Endothelial cell of umbilical vein (primary cell): ENCODE measurements at regions not wholly inside any gene's neighbourhood (a gene's known extent, or its start where the extent isn't known, plus 50 kb on each side); places are given as distances from the start of the nearest gene placed in this dataset.

Source experiments
- BruUV-seq: library from RNA; stranded (reverse); fragments of 400-500 nt; replicated peaks from 2 replicates; lab custom pipeline; 2021; lab: Mats Ljungman, UMichigan
- CTCF ChIA-PET: fragments of 300-600, 350-600 bp; sonication (Branson Sonifier 250); formaldehyde crosslinking; loops from one replicate; lab custom pipeline; 2021; ENCODE audit warnings: antibody characterized with exemption, inconsistent platforms; lab: Charles Lee
- POLR2A ChIA-PET: fragments of 300-600, 350-600 bp; sonication (Branson Sonifier 250); formaldehyde crosslinking; loops from one replicate; lab custom pipeline; 2021; ENCODE audit warnings: antibody characterized with exemption, inconsistent platforms; lab: Charles Lee
- DNase-seq: peaks from one replicate; pipeline ENCODE4 v3.0.0-alpha.2; 2011; ENCODE audit warnings: low read depth, low spot score
- FAIRE-seq: peaks from 2 replicates; lab custom pipeline; 2011; peaks lifted over from hg19 to GRCh38; lab: Jason Lieb, UNC
- H2AFZ ChIP-seq: 2 replicates; pipeline ENCODE4 v1.6.0; 2012; ENCODE audit warnings: low read depth, low read length, control low read depth, inconsistent platforms
- H3K27ac ChIP-seq: 2 replicates; pipeline ENCODE4 v1.5.1; 2011; ENCODE audit warnings: low read depth, mild to moderate bottlenecking, control low read depth, low read length, moderate library complexity; ENCODE audit not compliant: insufficient read depth
- H3K27me3 ChIP-seq, 2 experiments: 2 replicates each; pipeline versions ENCODE4 v1.6.0 to v1.6.1; 2011; ENCODE audit warnings: low read length in 2 of 2, mixed read lengths in 1 of 2; ENCODE audit not compliant: control insufficient read depth in 2 of 2, insufficient read depth in 2 of 2
- H3K36me3 ChIP-seq, 2 experiments: 2 replicates in 1 of 2; 3 replicates in 1 of 2; pipeline ENCODE4 v1.5.1; 2011; ENCODE audit warnings: low read length in 2 of 2, mild to moderate bottlenecking in 1 of 2, moderate library complexity in 1 of 2; ENCODE audit not compliant: control insufficient read depth in 2 of 2, insufficient read depth in 2 of 2; ENCODE audit errors: extremely low read depth in 1 of 2
- H3K4me1 ChIP-seq: 3 replicates; pipeline ENCODE4 v1.5.1; 2011; ENCODE audit warnings: mild to moderate bottlenecking, low read length; ENCODE audit not compliant: control insufficient read depth, insufficient read depth; ENCODE audit errors: extremely low read depth
- H3K4me2 ChIP-seq: 2 replicates; pipeline ENCODE4 v1.6.1; 2011; ENCODE audit warnings: low read length, control low read depth, mixed read lengths; ENCODE audit not compliant: insufficient read depth
- H3K4me3 ChIP-seq, 3 experiments: fragments of 200-600 bp in 1 of 3; sonication (generic), shearing (Covaris generic) in 1 of 3; replicated peaks in 1 of 3; 2 replicates each; pipeline ENCODE4 v1.5.1; 2011 to 2016; ENCODE audit warnings: control low read depth in 3 of 3, low read length in 3 of 3, mild to moderate bottlenecking in 2 of 3, inconsistent platforms in 1 of 3, low read depth in 1 of 3, moderate library complexity in 1 of 3; ENCODE audit not compliant: insufficient read depth in 1 of 3
- H3K79me2 ChIP-seq: 2 replicates; pipeline ENCODE4 v1.6.0; 2012; ENCODE audit warnings: low read length, inconsistent platforms; ENCODE audit not compliant: control insufficient read depth, insufficient read depth
- H3K9ac ChIP-seq: replicated peaks from 2 replicates; pipeline ENCODE3; 2011; ENCODE audit warnings: low read length, control low read depth; ENCODE audit not compliant: insufficient read depth; ENCODE audit errors: extremely low read depth
- H3K9me1 ChIP-seq: replicated peaks from 3 replicates; pipeline ENCODE4 v1.6.0; 2011; ENCODE audit warnings: mild to moderate bottlenecking, low read length; ENCODE audit not compliant: control insufficient read depth, insufficient read depth; ENCODE audit errors: extremely low read depth
- H3K9me3 ChIP-seq: replicated peaks from 2 replicates; pipeline ENCODE4 v1.5.1; 2012; ENCODE audit warnings: low read length, inconsistent platforms; ENCODE audit not compliant: control insufficient read depth, insufficient read depth
- H4K20me1 ChIP-seq: replicated peaks from 2 replicates; pipeline ENCODE3; 2011; ENCODE audit warnings: mild to moderate bottlenecking, low read length; ENCODE audit not compliant: control insufficient read depth, insufficient read depth; ENCODE audit errors: extremely low read depth
- EZH2 ChIP-seq: IDR thresholded peaks from 2 replicates; pipeline ENCODE4 v1.6.1; 2012; ENCODE audit warnings: borderline replicate concordance, low read depth, mild to moderate bottlenecking, moderate library complexity, low read length, inconsistent platforms; ENCODE audit not compliant: severe bottlenecking
- FOS ChIP-seq: IDR thresholded peaks from 2 replicates; pipeline ENCODE4 v1.6.1; 2011; ENCODE audit warnings: mild to moderate bottlenecking, low read length, moderate library complexity, borderline replicate concordance; ENCODE audit not compliant: insufficient read depth
- GATA2 ChIP-seq: IDR thresholded peaks from 2 replicates; pipeline ENCODE4 v1.7.0; 2011; ENCODE audit warnings: low read depth, mild to moderate bottlenecking, moderate library complexity, mixed read lengths, low read length; ENCODE audit not compliant: insufficient read length, insufficient read depth
- JUN ChIP-seq: IDR thresholded peaks from 2 replicates; pipeline ENCODE4 v1.6.1; 2011; ENCODE audit warnings: borderline replicate concordance, low read depth; ENCODE audit not compliant: insufficient read length, insufficient read depth
- MAX ChIP-seq: IDR thresholded peaks from 2 replicates; pipeline ENCODE4 v1.6.1; 2011; ENCODE audit not compliant: insufficient read depth, insufficient read length
- MYC ChIP-seq: IDR thresholded peaks from one replicate; pipeline ENCODE4 v1.6.1; 2011; ENCODE audit warnings: mild to moderate bottlenecking, low read depth, low read length
- POLR2A ChIP-seq: IDR thresholded peaks from 2 replicates; pipeline ENCODE4 v1.6.1; 2012; ENCODE audit warnings: low read depth, mild to moderate bottlenecking, control low read depth, low read length
- POLR2AphosphoS5 ChIP-seq: IDR thresholded peaks from 2 replicates; pipeline ENCODE4 v1.6.1; 2012; ENCODE audit warnings: low read depth, mild to moderate bottlenecking, control low read depth, low read length, moderate library complexity; ENCODE audit not compliant: insufficient read depth
- dilution Hi-C: fragments of 300-500 bp; cut with MboI; formaldehyde crosslinking; loops from one replicate; pipeline ENCODE4 v1.15.0; 2019; ENCODE audit warnings: low sequenced_read_pairs; ENCODE audit not compliant: extremely low pct_ligation_motif_present
- intact Hi-C: fragments of 100-400 bp; cut with micrococcal nuclease; formaldehyde crosslinking; loops from one replicate; pipeline ENCODE4 v1.10.0; 2022
- TF ChIP-seq, protein P1 (sequence below), 2 donors: IDR thresholded peaks; 1 replicate in 1 of 2; 2 replicates in 1 of 2; pipeline ENCODE4 v1.5.1; 2011; ENCODE audit warnings: low read length in 2 of 2, mild to moderate bottlenecking in 2 of 2, moderate library complexity in 2 of 2, control low read depth in 1 of 2, inconsistent platforms in 1 of 2, low read depth in 1 of 2; ENCODE audit not compliant: insufficient read depth in 1 of 2; ENCODE audit errors: extremely low read depth in 1 of 2

GRCh38 chr2:60067006-60067405 is 486.4 kb downstream of the BCL11A start:
- TF ChIP-seq, protein P1, sequence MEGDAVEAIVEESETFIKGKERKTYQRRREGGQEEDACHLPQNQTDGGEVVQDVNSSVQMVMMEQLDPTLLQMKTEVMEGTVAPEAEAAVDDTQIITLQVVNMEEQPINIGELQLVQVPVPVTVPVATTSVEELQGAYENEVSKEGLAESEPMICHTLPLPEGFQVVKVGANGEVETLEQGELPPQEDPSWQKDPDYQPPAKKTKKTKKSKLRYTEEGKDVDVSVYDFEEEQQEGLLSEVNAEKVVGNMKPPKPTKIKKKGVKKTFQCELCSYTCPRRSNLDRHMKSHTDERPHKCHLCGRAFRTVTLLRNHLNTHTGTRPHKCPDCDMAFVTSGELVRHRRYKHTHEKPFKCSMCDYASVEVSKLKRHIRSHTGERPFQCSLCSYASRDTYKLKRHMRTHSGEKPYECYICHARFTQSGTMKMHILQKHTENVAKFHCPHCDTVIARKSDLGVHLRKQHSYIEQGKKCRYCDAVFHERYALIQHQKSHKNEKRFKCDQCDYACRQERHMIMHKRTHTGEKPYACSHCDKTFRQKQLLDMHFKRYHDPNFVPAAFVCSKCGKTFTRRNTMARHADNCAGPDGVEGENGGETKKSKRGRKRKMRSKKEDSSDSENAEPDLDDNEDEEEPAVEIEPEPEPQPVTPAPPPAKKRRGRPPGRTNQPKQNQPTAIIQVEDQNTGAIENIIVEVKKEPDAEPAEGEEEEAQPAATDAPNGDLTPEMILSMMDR (IDR thresholded peaks at IDR 0.05; ENCODE audit: extremely low read depth in 1 of 2, insufficient read depth in 1 of 2, low read depth in 1 of 2, low read length in 2 of 2) = no peak
- TF ChIP-seq POLR2AphosphoS5 = no peak
- no peak for TF ChIP-seq MAX
- no peak for TF ChIP-seq POLR2A
- no peak for TF ChIP-seq MYC
- TF ChIP-seq GATA2 = no peak
- TF ChIP-seq JUN = no peak
- no peak for TF ChIP-seq EZH2
- TF ChIP-seq FOS = no peak
- Histone ChIP-seq H3K79me2 (no peaks in the 10 kb centered on the region), H4K20me1 (no peaks in the 10 kb centered on the region), H3K27ac (no peak overlapping the region), H3K4me1 (no peaks in the 10 kb centered on the region), H3K4me2 (no peak overlapping the region), H3K9ac (no peak overlapping the region), H3K9me3 (peaks cover 5% of the 10 kb centered on the region), H3K27me3 (no peaks in the 10 kb centered on the region), H2AFZ (no peak overlapping the region), H3K4me3 (no peak overlapping the region), H3K9me1 (no peaks in the 10 kb centered on the region), H3K36me3 (no peaks in the 10 kb centered on the region)
- FAIRE-seq (no peak), DNase-seq (no peak)
- dilution Hi-C loops (no loop called here), intact Hi-C loops (no loop called here)
- POLR2A ChIA-PET = no interaction called here
- CTCF ChIA-PET = no interaction called here
- no TSS peak for BruUV-seq
